ENCODE measurements at regions not wholly inside any gene's neighbourhood (a gene's known extent, or its start where the extent isn't known, plus 50 kb on each side); places are given as distances from the start of the nearest gene placed in this dataset.

- no peak for DNase-seq (ENCODE audit: extremely low spot score)
- no peak for TF ChIP-seq FOXA1 (IDR thresholded peaks at IDR 0.05)
- TF ChIP-seq FOXM1 (IDR thresholded peaks at IDR 0.05; ENCODE audit: borderline replicate concordance): no peak
- TF ChIP-seq ARNT (IDR thresholded peaks at IDR 0.05): no peak
- no peak for TF ChIP-seq SUZ12 (IDR thresholded peaks at IDR 0.05)
- TF ChIP-seq, protein P1, sequence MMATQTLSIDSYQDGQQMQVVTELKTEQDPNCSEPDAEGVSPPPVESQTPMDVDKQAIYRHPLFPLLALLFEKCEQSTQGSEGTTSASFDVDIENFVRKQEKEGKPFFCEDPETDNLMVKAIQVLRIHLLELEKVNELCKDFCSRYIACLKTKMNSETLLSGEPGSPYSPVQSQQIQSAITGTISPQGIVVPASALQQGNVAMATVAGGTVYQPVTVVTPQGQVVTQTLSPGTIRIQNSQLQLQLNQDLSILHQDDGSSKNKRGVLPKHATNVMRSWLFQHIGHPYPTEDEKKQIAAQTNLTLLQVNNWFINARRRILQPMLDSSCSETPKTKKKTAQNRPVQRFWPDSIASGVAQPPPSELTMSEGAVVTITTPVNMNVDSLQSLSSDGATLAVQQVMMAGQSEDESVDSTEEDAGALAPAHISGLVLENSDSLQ (IDR thresholded peaks at IDR 0.05): no peak
- no peak for TF ChIP-seq ELF4 (IDR thresholded peaks at IDR 0.05)
- TF ChIP-seq SP1 (IDR thresholded peaks at IDR 0.05): no peak
- no peak for TF ChIP-seq CTBP1 (IDR thresholded peaks at IDR 0.05; ENCODE audit: borderline replicate concordance)
- no peak for TF ChIP-seq LEF1 (IDR thresholded peaks at IDR 0.05; ENCODE audit: borderline replicate concordance)
- TF ChIP-seq FOXK2 (IDR thresholded peaks at IDR 0.05): no peak
- TF ChIP-seq L3MBTL2 (conservative IDR thresholded peaks at IDR 0.05): no peak
- TF ChIP-seq NFRKB (IDR thresholded peaks at IDR 0.05): no peak
- TF ChIP-seq BHLHE40 (IDR thresholded peaks at IDR 0.05; ENCODE audit: borderline replicate concordance): no peak
- TF ChIP-seq ZNF384 (IDR thresholded peaks at IDR 0.05): no peak
- POLR2A ChIA-PET: no interaction called here
- CTCF ChIA-PET: no interaction called here
These were observed 437.9 kb upstream of the SOX5 start for GRCh38 chr12:24387381-24387780.

- ChIA-PET CTCF (no interaction called here), POLR2A (no interaction called here)
- no peak for DNase-seq (ENCODE audit: extremely low spot score)
- TF ChIP-seq SP1 (IDR thresholded peaks at IDR 0.05) (no peak), SUZ12 (IDR thresholded peaks at IDR 0.05) (no peak), FOXM1 (IDR thresholded peaks at IDR 0.05; ENCODE audit: borderline replicate concordance) (no peak), ZNF384 (IDR thresholded peaks at IDR 0.05) (no peak), FOXK2 (IDR thresholded peaks at IDR 0.05) (no peak), ARNT (IDR thresholded peaks at IDR 0.05) (no peak), NFRKB (IDR thresholded peaks at IDR 0.05) (no peak), CTBP1 (IDR thresholded peaks at IDR 0.05; ENCODE audit: borderline replicate concordance) (no peak), ELF4 (IDR thresholded peaks at IDR 0.05) (no peak), HDGF (IDR thresholded peaks at IDR 0.05; ENCODE audit: borderline replicate concordance) (no peak), FOXA1 (IDR thresholded peaks at IDR 0.05) (no peak), LEF1 (IDR thresholded peaks at IDR 0.05; ENCODE audit: borderline replicate concordance) (no peak), L3MBTL2 (conservative IDR thresholded peaks at IDR 0.05) (no peak), BHLHE40 (IDR thresholded peaks at IDR 0.05; ENCODE audit: borderline replicate concordance) (no peak), TARDBP (IDR thresholded peaks at IDR 0.05) (no peak)
- TF ChIP-seq, protein P1 (IDR thresholded peaks at IDR 0.05): no peak
These were observed 437.4 kb upstream of the SOX5 start for GRCh38 chr12:24386836-24387235.

DNA sequence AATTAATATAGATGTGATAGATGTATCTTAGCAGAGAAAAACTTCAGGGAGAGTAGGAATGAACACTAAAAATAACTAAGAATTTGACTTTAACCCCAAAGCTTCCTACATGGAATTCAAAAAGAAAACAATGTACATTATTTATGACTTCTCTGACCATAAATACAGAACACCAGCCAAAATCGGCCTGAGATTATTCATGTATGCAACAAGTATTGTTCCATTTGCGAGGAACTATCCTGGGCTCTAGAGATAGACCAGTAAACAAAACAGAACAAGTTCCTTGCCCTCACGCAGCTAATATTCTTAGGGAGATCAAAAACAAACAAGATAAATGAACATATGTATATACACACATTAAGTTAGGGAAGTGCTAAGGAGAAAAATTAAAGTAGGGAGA lies 432.3 kb upstream of the SOX5 start:
- ChIA-PET CTCF (no interaction called here), POLR2A (no interaction called here)
- DNase-seq (ENCODE audit: extremely low spot score): no peak
- TF ChIP-seq HDGF (IDR thresholded peaks at IDR 0.05; ENCODE audit: borderline replicate concordance): no peak

DNA sequence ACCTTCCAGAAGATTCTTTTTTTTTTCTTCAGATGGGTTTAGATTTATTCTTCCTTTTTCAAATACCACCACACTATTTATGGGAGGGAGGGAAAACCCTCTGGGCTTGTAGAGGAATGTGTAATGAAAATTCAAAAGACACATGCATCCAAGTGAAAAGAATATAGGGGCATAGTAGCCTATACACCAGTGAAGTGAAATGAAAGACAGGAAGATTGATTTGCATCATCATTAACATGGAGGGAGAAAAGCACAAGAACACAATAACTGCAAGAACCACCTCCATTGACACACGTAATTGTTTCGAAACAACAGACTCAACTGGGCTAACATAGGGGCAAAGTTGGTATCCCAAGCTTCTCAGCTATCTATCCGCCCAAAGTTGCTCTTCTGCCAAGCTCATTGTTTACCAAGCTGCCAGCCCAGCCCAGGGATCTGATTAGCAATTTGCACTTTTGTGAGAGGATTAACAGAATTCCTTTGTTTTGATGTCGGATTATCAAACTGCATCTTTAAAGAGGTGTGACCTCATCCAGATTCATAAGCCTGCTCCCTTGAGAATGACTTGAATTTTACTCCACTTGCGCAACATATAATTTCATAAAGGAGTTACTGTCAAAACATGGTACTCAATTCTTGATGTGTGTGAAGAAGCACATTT lies 430.5 kb upstream of the SOX5 start:
- ChIA-PET CTCF (no interaction called here), POLR2A (no interaction called here)
- no peak for DNase-seq (ENCODE audit: extremely low spot score)
- TF ChIP-seq CTBP1 (IDR thresholded peaks at IDR 0.05; ENCODE audit: borderline replicate concordance) (no peak), SP1 (IDR thresholded peaks at IDR 0.05) (no peak), BHLHE40 (IDR thresholded peaks at IDR 0.05; ENCODE audit: borderline replicate concordance) (no peak), FOXA1 (IDR thresholded peaks at IDR 0.05) (no peak), FOXK2 (IDR thresholded peaks at IDR 0.05) (no peak), TARDBP (IDR thresholded peaks at IDR 0.05) (no peak), L3MBTL2 (conservative IDR thresholded peaks at IDR 0.05) (no peak), ZNF384 (IDR thresholded peaks at IDR 0.05) (no peak), ARNT (IDR thresholded peaks at IDR 0.05) (no peak), HDGF (IDR thresholded peaks at IDR 0.05; ENCODE audit: borderline replicate concordance) (no peak), FOXM1 (IDR thresholded peaks at IDR 0.05; ENCODE audit: borderline replicate concordance) (no peak), SUZ12 (IDR thresholded peaks at IDR 0.05) (no peak), NFRKB (IDR thresholded peaks at IDR 0.05) (no peak), LEF1 (IDR thresholded peaks at IDR 0.05; ENCODE audit: borderline replicate concordance) (no peak)
- TF ChIP-seq, protein P1 (IDR thresholded peaks at IDR 0.05): no peak

DNA sequence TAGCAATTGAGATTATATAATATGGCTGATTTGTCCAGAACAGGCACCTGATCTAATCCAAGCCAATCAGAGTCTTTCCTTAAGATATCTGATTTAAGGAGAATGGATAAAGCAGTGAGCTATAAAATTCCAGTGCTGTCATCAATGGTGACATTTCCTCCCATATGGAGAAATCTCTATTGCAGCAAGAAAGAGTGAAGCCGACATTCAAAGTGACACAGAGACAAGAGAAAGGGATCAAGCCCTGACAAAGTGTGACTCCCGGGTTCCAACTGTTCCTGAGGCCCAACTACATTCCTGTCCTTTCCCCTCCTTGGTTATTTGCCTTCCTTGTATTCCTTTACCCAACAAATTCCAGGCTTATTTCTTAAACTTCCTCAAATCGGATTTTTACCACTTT lies 430.0 kb upstream of the SOX5 start:
- no peak for TF ChIP-seq TARDBP (IDR thresholded peaks at IDR 0.05)
- POLR2A ChIA-PET: no interaction called here
- DNase-seq (ENCODE audit: extremely low spot score): no peak

DNA sequence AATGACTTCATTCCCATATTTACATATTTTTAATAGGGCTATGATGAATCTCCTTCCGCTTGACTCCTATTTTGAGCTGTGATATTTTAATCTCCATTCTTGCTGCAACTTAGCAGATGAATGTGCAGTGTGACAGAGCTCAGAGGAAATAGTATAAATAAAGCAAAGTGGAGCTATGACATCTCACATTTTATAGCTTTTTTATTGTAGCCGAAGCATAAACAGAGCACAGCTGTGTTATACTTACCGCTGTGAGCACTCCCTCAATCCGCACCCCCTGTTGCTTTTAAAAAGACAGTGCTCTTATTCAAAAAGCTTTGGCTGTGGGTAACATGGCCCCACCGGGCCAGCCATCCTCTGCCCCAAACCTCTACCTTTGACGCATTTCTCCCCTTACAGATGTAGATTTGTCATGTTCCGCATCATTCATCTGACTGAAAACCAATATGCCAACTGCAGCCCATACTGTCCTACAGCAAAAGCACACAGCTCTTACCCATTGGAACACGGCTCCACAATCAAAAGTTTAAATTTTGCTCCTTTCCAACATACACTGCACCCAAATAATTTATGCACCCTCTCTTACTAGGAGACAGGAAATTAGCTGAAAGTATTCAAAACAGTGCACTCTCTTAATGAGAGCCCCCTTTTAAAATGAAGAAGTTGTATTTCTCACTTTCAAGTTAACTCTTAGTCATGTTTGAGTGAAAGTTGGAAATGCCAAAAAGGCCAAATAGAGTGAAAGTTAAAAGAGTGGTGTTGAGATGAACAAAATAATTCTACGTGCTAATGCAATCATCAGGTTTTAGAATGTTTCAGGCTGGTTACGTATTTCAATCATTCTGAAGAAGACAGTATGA lies 429.3 kb upstream of the SOX5 start:
- ChIA-PET POLR2A (interaction anchor here (1.7 kb wide), 1 partner anchor 183 kb away, joined by 4 read pairs; no protein-coding TSS in a partner anchor), CTCF (interaction anchor here (0.6 kb wide), 1 partner anchor 1172 kb away, joined by 6 read pairs; no protein-coding TSS in a partner anchor)
- peak; percentile 30; the same call in 1 of the 2 replicates for TF ChIP-seq FOXM1 (IDR thresholded peaks at IDR 0.05; ENCODE audit: borderline replicate concordance)
- TF ChIP-seq ARNT (IDR thresholded peaks at IDR 0.05): no peak
- peak; percentile 88 for TF ChIP-seq CTBP1 (IDR thresholded peaks at IDR 0.05; ENCODE audit: borderline replicate concordance)
- TF ChIP-seq LEF1 (IDR thresholded peaks at IDR 0.05; ENCODE audit: borderline replicate concordance): no peak
- TF ChIP-seq L3MBTL2 (conservative IDR thresholded peaks at IDR 0.05): no peak
- no peak for TF ChIP-seq ELF4 (IDR thresholded peaks at IDR 0.05)
- TF ChIP-seq, protein P1 (IDR thresholded peaks at IDR 0.05): peak; percentile 86
- DNase-seq (ENCODE audit: extremely low spot score): peak; percentile 68

More for the DNA sequence above, 430.0 kb upstream of the SOX5 start:
- CTCF ChIA-PET: no interaction called here
